ENCODE measurements at regions not wholly inside any gene's neighbourhood (a gene's known extent, or its start where the extent isn't known, plus 50 kb on each side); places are given as distances from the start of the nearest gene placed in this dataset.

GRCh38 chr1:82934074-82934473, 1064.9 kb downstream of the TTLL7 start:
- Histone ChIP-seq H3K27me3 (no peaks in the 10 kb centered on the region), H3K27ac (no peak overlapping the region), H3K36me3 (no peaks in the 10 kb centered on the region), H3K4me1 (no peaks in the 10 kb centered on the region), H3K4me3 (no peak overlapping the region), H3K9me3 (no peaks in the 10 kb centered on the region)
- TF ChIP-seq CTCF (IDR thresholded peaks at IDR 0.05 in 4 of 5, conservative IDR thresholded peaks at IDR 0.05 in 1 of 5) = no peak
- TF ChIP-seq POLR2A (IDR thresholded peaks at IDR 0.05) = no peak
- intact Hi-C loops (cut with DNase I; ENCODE audit: low total_unique reads) = no loop called here
- DNase-seq = peak in 1 of 2 donors; percentile 9
- in situ Hi-C loops (cut with MboI; ENCODE audit: low sequenced_read_pairs in 4 of 4) = no loop called here
- ATAC-seq = no peak

- no peaks in the 10 kb centered on the region for H3K9me3 ChIP-seq
- no peaks in the 10 kb centered on the region for H3K4me1 ChIP-seq
- H3K36me3 ChIP-seq = no peaks in the 10 kb centered on the region
- no peak overlapping the region for H3K27ac ChIP-seq
- TF ChIP-seq POLR2A (IDR thresholded peaks at IDR 0.05) = no peak
- no peak for TF ChIP-seq CTCF (IDR thresholded peaks at IDR 0.05 in 4 of 5, conservative IDR thresholded peaks at IDR 0.05 in 1 of 5)
- in situ Hi-C loops (cut with MboI; ENCODE audit: low sequenced_read_pairs in 4 of 4) = no loop called here
- DNase-seq = no peak
- intact Hi-C loops (cut with DNase I; ENCODE audit: low total_unique reads) = no loop called here
- no peak for ATAC-seq
- no peaks in the 10 kb centered on the region for H3K27me3 ChIP-seq
- no peak overlapping the region for H3K4me3 ChIP-seq
These were observed 1066.2 kb downstream of the TTLL7 start for GRCh38 chr1:82932727-82933126.

GRCh38 chr1:82932207-82932606, 1066.7 kb downstream of the TTLL7 start:
- in situ Hi-C loops (cut with MboI; ENCODE audit: low sequenced_read_pairs in 4 of 4) = no loop called here
- intact Hi-C loops (cut with DNase I; ENCODE audit: low total_unique reads) = no loop called here
- TF ChIP-seq CTCF (IDR thresholded peaks at IDR 0.05 in 4 of 5, conservative IDR thresholded peaks at IDR 0.05 in 1 of 5) (no peak), POLR2A (IDR thresholded peaks at IDR 0.05) (no peak)

DNA sequence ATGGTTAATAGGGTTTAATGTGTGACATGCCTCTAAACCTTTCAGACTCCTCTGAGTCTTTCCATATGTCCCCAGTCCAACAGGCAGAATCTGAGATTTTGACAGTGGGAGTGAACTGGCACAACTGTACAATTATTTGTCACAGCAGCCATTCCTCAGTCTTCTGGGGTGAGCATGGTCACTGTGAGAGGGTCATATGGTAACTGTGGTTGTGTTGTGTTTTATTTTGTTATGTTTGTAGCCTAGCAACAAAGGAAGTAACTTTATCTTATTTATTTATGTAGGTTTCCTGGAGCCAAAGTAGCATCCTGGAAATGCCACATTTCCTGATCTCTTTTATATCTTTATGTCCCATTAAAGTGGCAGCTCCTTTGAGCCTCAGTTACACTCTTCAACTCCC, 1067.9 kb downstream of the TTLL7 start:
- Histone ChIP-seq H3K36me3 (no peaks in the 10 kb centered on the region), H3K4me3 (no peak overlapping the region), H3K4me1 (no peaks in the 10 kb centered on the region), H3K27ac (no peak overlapping the region), H3K27me3 (no peaks in the 10 kb centered on the region), H3K9me3 (no peaks in the 10 kb centered on the region)
- TF ChIP-seq CTCF (IDR thresholded peaks at IDR 0.05 in 4 of 5, conservative IDR thresholded peaks at IDR 0.05 in 1 of 5) (no peak), POLR2A (IDR thresholded peaks at IDR 0.05) (no peak)
- no peak for ATAC-seq
- intact Hi-C loops (cut with DNase I; ENCODE audit: low total_unique reads) = no loop called here
- in situ Hi-C loops (cut with MboI; ENCODE audit: low sequenced_read_pairs in 4 of 4) = no loop called here
- DNase-seq = no peak

More at GRCh38 chr1:82932207-82932606, 1066.7 kb downstream of the TTLL7 start:
- Histone ChIP-seq H3K27me3 (no peaks in the 10 kb centered on the region), H3K36me3 (no peaks in the 10 kb centered on the region), H3K27ac (no peak overlapping the region), H3K9me3 (no peaks in the 10 kb centered on the region), H3K4me1 (no peaks in the 10 kb centered on the region), H3K4me3 (no peak overlapping the region)
- ATAC-seq (no peak), DNase-seq (no peak)

- intact Hi-C loops (cut with DNase I; ENCODE audit: low total_unique reads) = no loop called here
- H3K27me3 ChIP-seq = no peaks in the 10 kb centered on the region
- no peak overlapping the region for H3K4me3 ChIP-seq
- DNase-seq = no peak
- no peaks in the 10 kb centered on the region for H3K4me1 ChIP-seq
- in situ Hi-C loops (cut with MboI; ENCODE audit: low sequenced_read_pairs in 4 of 4) = no loop called here
- no peaks in the 10 kb centered on the region for H3K9me3 ChIP-seq
- no peaks in the 10 kb centered on the region for H3K36me3 ChIP-seq
- H3K27ac ChIP-seq = no peak overlapping the region
- no peak for ATAC-seq
- TF ChIP-seq POLR2A (IDR thresholded peaks at IDR 0.05) (no peak), CTCF (IDR thresholded peaks at IDR 0.05 in 4 of 5, conservative IDR thresholded peaks at IDR 0.05 in 1 of 5) (no peak)
These were observed 1071.2 kb downstream of the TTLL7 start for GRCh38 chr1:82927753-82928152.

Data from gastrocnemius medialis (tissue), 4 donors.